ENCODE measurements at regions not wholly inside any gene's neighbourhood (a gene's known extent, or its start where the extent isn't known, plus 50 kb on each side); places are given as distances from the start of the nearest gene placed in this dataset.
"Not testable (repeated sequence)": the region's sequence is repeated elsewhere in the genome, so short reads cannot be mapped to it uniquely, and the experiment has no call there.

DNA sequence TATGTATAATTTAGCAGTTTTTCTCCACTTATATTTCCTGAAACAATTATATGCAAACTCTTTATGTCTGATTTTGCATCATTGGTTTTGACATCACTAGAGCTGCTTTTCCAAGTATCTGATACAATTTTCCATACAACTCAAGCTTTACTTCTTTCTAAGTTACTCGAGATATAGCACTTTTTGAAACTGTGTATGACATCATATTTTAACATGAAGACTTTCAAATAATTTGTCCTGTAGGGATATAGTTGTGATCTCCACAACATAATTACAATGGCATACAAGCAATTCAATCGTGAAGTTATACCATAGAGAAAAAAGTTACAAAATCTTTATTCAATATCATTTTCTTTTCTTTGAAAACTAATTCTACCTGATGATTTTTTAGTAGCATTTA is 173.0 kb downstream of the LEPR start:
- DNase-seq = no peak

GRCh38 chr1:65595724-65596123 is 175.3 kb downstream of the LEPR start:
- no peak for DNase-seq

GRCh38 chr1:65596768-65597167 is 176.3 kb downstream of the LEPR start:
- DNase-seq = no peak

DNA sequence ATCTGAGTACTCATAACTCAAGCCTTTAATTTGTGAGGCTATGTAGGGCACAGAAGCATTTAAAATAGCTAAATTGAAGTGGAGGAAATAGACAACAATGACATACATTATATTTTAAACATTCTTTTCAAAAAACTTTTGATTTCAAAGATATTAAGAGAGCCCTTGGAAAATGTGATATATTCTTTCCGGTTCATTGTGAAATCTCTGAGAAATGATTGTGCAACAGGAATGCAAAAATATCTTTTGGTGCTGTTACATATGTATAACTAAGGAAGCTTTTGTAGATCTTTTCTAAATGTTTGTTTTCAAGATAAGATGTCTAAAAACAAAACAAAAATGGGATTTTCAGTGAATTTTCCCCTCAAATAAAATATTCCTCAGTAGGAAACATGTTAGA is 185.2 kb downstream of the LEPR start:
- DNase-seq = no peak

GRCh38 chr1:65606426-65606825 is 186.0 kb downstream of the LEPR start:
- no peak for DNase-seq

GRCh38 chr1:65613884-65614283 is 178.8 kb upstream of the PDE4B start:
- DNase-seq = no peak

- no peak for DNase-seq
Observed at GRCh38 chr1:65615859-65616258, 176.8 kb upstream of the PDE4B start.

- DNase-seq = not testable (repeated sequence)
Observed at GRCh38 chr1:65621721-65622120, 171.0 kb upstream of the PDE4B start.

- no peak for DNase-seq
Observed at GRCh38 chr1:65623895-65624294, 168.8 kb upstream of the PDE4B start.

GRCh38 chr1:65625528-65625927 is 167.2 kb upstream of the PDE4B start:
- no peak for DNase-seq

- no peak for DNase-seq
Observed at GRCh38 chr1:65626003-65626402, 166.7 kb upstream of the PDE4B start.

DNA sequence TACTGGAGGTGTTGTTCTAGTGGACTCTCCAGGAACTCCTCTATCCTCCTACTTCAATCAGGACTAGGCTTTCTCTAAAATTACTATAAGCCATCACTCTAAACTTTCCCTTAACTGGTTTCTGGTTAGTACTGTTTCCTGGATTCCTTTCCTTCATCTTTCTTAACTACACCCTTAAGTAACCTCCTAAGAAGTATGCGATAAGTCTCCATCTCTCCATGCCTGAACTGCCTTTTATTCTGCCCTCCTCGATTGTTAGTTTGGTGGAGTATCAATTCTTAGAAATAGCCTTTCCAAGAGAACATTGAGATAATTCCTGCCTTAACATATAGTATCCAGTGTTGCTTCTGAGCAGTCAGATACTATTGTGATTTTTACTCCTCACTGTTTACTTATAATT is 162.9 kb upstream of the PDE4B start:
- DNase-seq = no peak

DNA sequence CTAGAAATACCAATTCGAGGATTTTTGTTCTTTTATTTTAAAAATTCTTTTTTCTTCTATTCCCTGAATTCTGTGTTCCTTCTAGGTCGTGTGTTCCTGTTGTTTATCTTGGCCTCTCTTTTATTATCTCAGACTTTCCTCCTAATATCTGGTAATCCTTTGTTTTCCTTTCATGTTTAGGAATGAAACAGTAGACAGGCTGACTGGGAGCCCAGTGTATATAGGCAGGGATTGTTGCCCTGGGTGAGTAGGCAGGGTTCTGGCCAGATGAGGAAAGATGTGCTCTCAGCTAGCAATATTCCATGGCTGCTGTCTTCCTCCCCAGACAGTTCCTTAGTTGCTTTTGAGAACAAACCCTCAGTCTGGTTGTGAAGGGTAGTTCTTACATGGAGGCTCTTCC is 161.8 kb upstream of the PDE4B start:
- DNase-seq = no peak

GRCh38 chr1:65632235-65632634 is 160.5 kb upstream of the PDE4B start:
- no peak for DNase-seq

- DNase-seq = no peak
Observed at GRCh38 chr1:65640046-65640445, 152.6 kb upstream of the PDE4B start.

GRCh38 chr1:65649185-65649584 is 143.5 kb upstream of the PDE4B start:
- DNase-seq = not testable (repeated sequence)

DNA sequence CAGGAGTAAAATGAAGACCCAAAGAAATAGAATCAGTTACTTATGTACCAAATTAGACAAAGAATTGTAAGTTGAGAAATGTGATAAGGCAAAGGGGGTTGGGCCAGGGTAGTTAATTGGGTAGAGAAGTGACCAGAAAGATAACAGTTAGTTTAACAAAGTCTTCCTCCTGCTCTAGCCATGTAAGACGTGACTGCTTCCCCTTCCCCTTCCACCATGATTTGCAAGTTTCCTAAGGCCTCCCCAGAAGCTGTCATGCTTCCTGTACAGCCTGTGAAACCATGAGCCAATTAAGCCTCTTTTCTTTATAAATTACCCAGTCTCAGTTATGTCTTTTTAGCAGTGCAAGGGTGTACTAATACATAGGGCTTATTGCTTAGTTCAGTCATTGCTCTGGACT is 142.0 kb upstream of the PDE4B start:
- no peak for DNase-seq

DNA sequence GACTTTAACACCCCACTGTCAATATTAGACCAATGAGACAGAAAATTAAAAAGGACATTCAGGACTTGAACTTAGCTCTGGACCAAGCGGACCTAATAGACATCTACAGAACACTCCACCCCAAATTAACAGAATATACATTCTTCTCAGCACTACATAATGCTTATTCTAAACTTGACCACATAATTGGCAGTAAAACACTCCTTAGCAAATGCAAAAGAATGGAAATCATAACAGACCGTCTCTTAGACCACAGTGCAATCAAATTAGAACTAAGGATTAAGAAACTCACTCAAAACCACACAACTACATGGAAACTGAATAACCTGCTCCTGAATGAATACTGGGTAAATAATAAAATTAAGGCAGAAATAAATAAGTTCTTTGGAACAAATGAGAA is 138.2 kb upstream of the PDE4B start:
- not testable (repeated sequence) for DNase-seq

DNA sequence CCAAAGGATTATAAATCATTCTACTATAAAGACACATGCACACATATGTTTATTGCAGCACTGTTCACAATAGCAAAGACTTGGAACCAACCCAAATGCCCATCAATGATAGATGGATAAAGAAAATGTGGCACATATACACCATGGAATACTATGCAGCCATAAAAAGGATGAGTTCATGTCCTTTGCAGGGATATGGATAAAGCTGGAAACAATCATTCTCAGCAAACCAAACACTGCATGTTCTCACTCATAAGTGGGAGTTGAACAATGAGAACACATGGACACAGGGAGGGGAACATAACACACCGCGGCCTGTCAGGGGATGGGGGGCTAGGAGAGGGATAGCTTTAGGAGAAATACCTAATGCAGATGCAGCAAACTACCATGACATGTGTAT is 135.1 kb upstream of the PDE4B start:
- DNase-seq = not testable (repeated sequence)

GRCh38 chr1:65658122-65658521 is 134.6 kb upstream of the PDE4B start:
- no peak for DNase-seq

- DNase-seq = no peak
Observed at GRCh38 chr1:65668368-65668767, 124.3 kb upstream of the PDE4B start.

- DNase-seq = no peak
Observed at GRCh38 chr1:65670518-65670917, 122.2 kb upstream of the PDE4B start.

DNA sequence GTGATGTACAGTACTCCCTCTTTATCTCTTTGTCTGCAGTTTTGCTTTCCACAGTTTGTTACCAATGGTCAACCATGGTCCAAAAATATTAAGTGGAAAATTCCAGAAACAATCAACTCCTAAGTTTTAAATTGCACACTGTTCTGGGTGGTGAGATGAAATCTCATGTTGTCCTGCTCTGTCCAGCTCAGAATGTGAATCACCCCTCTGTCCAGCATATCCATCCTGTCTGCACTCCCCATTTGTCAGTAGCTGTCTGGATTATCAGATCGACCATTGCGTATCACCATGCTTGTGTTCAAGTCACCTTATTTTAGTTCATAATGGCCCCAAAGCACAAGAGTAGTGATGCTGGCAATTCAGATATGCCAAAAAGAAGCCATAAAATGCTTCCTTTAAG is 118.2 kb upstream of the PDE4B start:
- no peak for DNase-seq

DNA sequence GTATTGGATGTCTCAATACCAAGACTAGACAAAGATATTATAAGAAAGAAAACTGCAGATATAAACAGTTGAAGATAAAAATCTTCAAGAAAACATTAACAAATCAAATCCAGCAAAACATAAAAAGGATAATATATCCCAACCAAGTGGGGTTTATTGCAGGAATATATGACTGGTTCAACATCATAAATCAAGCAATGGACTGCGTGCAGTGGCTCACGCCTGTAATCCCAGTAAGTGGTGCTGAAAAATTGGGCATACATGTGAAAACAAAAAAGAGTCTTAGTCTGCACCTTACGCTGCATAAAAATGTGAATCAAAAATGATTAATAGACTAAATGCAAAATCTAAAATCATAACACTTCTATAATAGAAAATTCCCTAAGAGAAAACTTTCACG is 112.9 kb upstream of the PDE4B start:
- DNase-seq = no peak

DNA sequence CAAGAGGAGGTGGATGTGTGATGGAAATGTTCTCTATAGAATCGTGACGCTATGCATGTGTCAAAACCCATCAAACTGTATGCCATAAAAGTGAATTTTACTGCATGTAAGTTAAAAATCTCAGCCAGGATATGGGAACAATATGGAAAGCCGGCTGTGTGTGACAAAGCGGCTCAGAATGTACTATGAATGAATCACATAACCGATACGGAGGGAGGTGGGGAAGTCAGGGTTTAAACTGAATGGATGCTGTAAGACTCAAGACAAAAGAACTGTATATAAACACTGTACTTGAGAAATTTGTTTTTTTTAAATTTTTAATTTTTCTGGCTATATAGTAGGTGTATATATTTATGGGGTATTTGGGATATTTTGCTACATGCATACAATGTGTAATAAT is 111.6 kb upstream of the PDE4B start:
- DNase-seq = no peak
